AG08396 (cell line): ENCODE measurements at regions not wholly inside any gene's neighbourhood (a gene's known extent, or its start where the extent isn't known, plus 50 kb on each side); places are given as distances from the start of the nearest gene placed in this dataset.
"Not testable (repeated sequence)": the region's sequence is repeated elsewhere in the genome, so short reads cannot be mapped to it uniquely, and the experiment has no call there.

Source experiments
- DNase-seq: peaks from one replicate; pipeline ENCODE4 v3.0.0; 2012; ENCODE audit warnings: low spot score, mixed read lengths

GRCh38 chr10:28135258-28135657 is 136.4 kb upstream of the ODAD2 start:
- DNase-seq: no peak

DNA sequence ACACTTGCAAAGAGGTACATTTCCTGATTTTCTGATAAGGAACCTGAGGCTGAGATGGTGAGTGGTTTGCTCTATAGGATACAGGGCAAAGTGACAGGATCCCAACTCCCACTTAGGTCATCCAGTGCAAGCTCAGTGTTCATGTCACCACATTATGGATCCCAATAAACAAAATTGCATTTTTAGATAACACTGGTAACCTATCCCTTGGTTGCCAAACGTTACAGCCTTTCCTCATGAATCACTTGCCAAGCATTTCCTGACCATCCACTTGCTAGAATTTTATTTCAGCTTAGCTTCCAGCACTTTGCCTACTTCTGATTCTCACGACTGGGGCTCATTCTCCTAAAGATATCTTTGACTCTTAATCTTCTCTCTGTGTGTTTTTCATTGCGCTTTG is 131.4 kb upstream of the ODAD2 start:
- DNase-seq: peak; percentile 31

GRCh38 chr10:28127881-28128280 is 129.0 kb upstream of the ODAD2 start:
- DNase-seq: no peak

DNA sequence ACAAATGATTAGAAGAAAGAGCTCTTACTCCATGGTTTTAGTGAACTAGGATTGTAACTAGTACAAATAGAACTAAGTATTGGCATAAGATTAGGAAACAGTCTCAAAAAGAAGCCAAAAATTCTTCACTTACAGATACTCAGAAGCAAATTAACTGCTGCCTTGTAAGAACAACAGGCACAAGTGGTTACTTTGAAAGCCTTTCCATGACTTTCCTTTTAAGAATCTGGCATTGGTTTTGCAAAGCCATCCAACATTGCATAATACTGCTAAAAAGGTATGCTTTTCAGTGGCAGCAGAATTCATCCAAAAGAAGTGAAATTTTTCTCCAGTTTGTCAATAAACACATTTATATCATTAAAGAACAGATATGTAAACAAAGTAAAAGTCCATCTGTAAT is 126.8 kb upstream of the ODAD2 start:
- no peak for DNase-seq

DNA sequence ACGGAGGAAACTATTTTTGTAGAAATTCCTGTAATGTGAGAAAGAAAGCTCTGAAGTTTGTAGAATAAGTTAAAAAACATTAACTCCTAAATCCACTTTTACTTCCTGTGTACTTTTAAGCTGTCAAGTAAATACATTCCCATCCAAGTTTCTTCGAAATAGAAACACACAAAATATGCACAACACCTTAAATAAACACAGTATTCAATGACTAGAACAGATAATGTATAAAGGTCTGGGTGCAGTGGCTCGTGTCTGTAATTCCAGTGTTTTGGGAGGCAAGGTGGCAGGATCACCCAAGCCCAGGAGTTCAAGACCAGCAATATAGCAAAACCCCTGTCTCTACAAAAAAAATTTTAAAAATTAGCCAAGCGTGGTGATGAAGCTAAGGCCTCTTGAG is 121.9 kb upstream of the ODAD2 start:
- no peak for DNase-seq

DNA sequence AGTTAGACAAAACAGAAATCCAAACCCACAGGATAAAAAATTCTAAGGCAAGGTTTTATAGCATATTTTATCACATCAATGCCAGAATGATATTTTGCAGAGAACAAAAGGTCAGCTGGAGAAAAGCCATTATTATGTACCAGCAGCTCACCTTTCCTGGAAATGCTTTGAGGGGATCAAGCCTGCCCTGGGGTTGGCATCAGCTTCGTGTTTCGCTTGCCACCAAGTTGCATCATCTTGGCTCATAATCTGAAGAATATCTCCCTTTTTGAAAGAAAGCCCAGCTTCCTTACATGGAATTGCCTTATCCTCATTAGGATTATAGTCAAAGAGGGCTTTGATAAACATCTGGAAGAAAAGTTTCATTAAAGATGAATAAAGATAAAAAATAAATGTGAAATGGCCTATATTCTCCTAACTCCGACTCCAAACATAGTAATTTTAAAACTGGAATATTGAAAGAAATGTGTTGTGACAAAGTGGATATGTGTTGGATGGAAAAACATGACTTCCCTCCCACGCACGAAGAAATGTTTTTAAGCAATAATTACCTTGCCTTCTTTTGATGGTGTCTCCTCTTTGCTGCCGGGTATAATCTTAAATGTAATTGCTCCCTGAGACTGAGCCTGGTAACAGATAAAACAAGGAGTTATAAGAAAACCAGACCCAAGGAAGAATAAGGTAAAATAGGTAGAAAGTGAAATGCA is 121.3 kb upstream of the ODAD2 start:
- no peak for DNase-seq

- no peak for DNase-seq
Measured at GRCh38 chr10:28118985-28119628, 120.2 kb upstream of the ODAD2 start.

DNA sequence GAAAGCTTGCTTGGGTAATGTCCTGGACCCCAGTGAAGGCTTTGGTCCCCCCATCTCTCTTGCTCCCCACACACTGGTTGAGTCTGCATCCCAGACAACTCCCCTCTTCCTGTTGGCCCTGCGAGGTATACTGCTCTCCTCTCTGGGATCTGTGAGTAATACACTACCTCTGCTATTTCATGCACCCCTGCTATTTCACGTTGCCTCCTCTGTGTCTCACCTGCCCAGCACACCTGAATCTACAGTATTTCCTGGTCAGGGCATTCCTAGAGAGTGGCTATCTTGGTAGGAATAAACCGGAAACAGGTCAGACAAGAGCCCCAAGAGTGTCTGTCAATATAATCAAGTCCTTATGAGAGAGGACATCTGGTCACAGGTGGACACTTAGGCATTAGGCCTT is 114.3 kb upstream of the ODAD2 start:
- no peak for DNase-seq

DNA sequence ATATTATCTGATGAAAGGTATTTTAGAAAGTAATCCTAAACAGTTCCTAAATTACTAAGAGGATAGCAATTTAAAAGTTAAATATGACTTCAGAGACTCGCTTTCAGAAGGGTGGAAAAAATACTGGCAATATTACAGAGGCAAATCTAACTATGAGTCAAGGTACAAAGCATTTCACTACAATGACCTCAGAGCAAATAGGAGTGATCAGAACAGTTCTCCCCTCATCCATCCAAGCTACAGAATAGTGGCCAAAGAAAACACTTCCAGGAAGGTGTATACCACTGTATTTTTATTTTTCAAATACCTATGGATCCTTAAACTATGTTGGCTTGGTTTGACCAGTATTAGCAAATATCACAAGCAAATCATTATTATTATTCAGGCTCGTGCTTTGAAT is 112.8 kb upstream of the ODAD2 start:
- DNase-seq: peak; percentile 28

DNA sequence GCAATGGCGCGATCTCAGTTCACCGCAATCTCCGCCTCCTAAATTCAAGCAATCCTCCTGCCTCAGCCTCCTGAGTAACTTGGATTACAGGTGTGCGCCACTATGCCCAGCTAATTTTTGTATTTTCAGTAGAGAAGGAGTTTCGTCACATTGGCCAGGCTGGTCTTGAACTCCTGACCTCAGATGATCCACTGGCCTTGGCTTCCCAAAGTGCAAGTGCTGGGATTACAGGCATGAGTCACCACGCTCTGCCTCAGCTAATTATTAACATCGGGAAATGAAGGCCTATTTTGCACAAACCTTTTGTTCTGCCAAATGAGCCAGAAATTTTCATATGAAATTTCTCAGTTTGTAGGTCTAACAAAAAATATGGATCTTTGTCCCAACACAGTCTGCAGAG is 106.7 kb upstream of the ODAD2 start:
- DNase-seq: no peak

GRCh38 chr10:28097633-28098032 is 98.8 kb upstream of the ODAD2 start:
- no peak for DNase-seq

GRCh38 chr10:28095791-28096378 is 97.0 kb upstream of the ODAD2 start:
- DNase-seq: no peak

DNA sequence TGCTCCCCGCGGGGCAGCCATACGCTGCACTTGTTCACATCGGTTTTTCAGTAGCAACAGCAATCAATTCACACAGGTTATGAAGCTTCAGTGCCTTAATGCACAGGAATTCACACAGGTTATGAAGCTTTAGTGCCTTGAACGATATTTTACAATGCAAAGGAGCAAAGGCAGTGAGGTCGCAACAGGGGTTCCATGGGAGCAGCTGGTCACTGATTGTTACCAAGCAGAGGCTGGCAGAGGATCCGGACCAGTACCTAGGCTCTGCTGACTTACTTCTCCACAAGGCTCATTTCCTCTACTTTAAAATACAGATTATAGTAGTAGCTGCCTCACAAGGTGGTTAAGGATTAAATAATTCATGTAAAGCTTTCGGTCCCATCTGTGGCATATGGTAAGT is 95.2 kb upstream of the ODAD2 start:
- DNase-seq: no peak

GRCh38 chr10:28091913-28092312 is 93.0 kb upstream of the ODAD2 start:
- no peak for DNase-seq

DNA sequence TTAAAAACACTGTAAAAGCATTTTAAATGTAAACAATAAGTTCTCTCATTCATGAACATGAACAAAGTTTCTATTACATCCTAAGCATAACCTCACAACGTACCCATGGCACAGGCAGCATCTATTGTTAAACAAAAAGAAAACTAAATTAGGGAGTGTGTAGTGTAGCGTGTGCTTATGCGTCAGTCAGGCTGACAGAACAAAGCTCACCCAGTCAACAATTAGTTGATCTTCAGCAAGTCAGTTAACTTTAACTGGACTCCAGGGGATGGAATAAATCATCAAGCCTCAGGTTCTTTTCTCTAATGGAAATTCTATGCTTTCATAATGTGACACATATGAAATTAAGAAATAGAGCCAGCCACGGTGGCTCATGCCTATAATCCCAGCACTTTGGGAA is 91.6 kb upstream of the ODAD2 start:
- DNase-seq: no peak

GRCh38 chr10:28089467-28089866 is 90.6 kb upstream of the ODAD2 start:
- DNase-seq: peak; percentile 23

GRCh38 chr10:28087661-28088351 is 88.9 kb upstream of the ODAD2 start:
- DNase-seq: peak; percentile 15

DNA sequence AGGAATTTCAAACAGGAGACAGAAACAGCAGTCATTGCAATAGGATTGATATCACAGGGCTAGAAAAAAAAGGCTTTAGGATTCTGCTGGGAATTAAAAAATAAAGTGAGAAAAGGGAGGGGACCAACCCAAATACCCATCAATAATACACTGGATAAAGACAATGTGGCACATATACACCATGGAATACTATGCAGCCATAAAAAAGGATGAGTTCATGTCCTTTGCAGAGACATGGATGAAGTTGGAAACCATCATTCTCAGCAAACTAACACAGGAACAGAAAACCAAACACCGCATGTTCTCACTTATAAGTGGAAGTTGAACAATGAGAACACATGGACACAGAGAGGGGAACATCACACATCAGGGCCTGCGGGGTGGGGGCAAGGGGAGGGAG is 86.9 kb upstream of the ODAD2 start:
- not testable (repeated sequence) for DNase-seq

- DNase-seq: no peak
Measured at GRCh38 chr10:28082885-28083284, 84.0 kb upstream of the ODAD2 start.

- DNase-seq: no peak
Measured at GRCh38 chr10:28082316-28082715, 83.4 kb upstream of the ODAD2 start.

GRCh38 chr10:28077889-28078288 is 79.0 kb upstream of the ODAD2 start:
- no peak for DNase-seq

- DNase-seq: no peak
Measured at GRCh38 chr10:28075424-28075823, 76.5 kb upstream of the ODAD2 start.

GRCh38 chr10:28072573-28072972 is 73.7 kb upstream of the ODAD2 start:
- DNase-seq: no peak
